CD4-positive, alpha-beta T cell (primary cell): ENCODE measurements at regions not wholly inside any gene's neighbourhood (a gene's known extent, or its start where the extent isn't known, plus 50 kb on each side); places are given as distances from the start of the nearest gene placed in this dataset.

Source experiments
- ATAC-seq: fragments of 200-7000 bp; cut with Tn5 transposase; one replicate; pipeline ENCODE4 v1.10.0; 2022; ENCODE audit warnings: mild to moderate bottlenecking; ENCODE audit not compliant: poor library complexity
- CTCF ChIA-PET: fragments of 350-600 bp; sonication (Branson Sonifier 250); formaldehyde crosslinking; loops from one replicate; lab custom pipeline; 2021; ENCODE audit warnings: antibody characterized with exemption, inconsistent platforms; lab: Charles Lee
- POLR2A ChIA-PET: fragments of 350-600 bp; sonication (Branson Sonifier 250); formaldehyde crosslinking; loops from one replicate; lab custom pipeline; 2021; ENCODE audit warnings: antibody characterized with exemption, inconsistent platforms; lab: Charles Lee
- DNase-seq, 14 experiments: peaks; one replicate each; pipeline ENCODE4 v3.0.0-alpha.2; 2013 to 2020; ENCODE audit warnings: mixed read lengths in 2 of 14
- H3K27ac ChIP-seq, 2 donors: one replicate each; pipeline versions ENCODE4 v1.5.1 to v1.7.0; 2013; ENCODE audit warnings: low read length in 2 of 2, low read depth in 1 of 2, mild to moderate bottlenecking in 1 of 2
- H3K27me3 ChIP-seq, 2 experiments: 1 replicate in 1 of 2; 2 replicates in 1 of 2; pipeline versions ENCODE4 v1.6.1 to v1.7.0; 2013; ENCODE audit warnings: low read length in 2 of 2, control low read depth in 1 of 2, mild to moderate bottlenecking in 1 of 2, moderate library complexity in 1 of 2; ENCODE audit not compliant: insufficient read depth in 2 of 2, control insufficient read depth in 1 of 2
- H3K36me3 ChIP-seq: one replicate; pipeline ENCODE4 v1.6.1; 2013; ENCODE audit warnings: low read length, control low read depth; ENCODE audit not compliant: insufficient read depth
- H3K4me1 ChIP-seq: one replicate; pipeline ENCODE4 v1.6.1; 2013; ENCODE audit warnings: low read length, control low read depth; ENCODE audit not compliant: insufficient read depth
- H3K4me3 ChIP-seq: one replicate; pipeline ENCODE4 v1.5.1; 2013; ENCODE audit warnings: mild to moderate bottlenecking, low read length, moderate library complexity
- H3K9me3 ChIP-seq, 2 experiments: 1 replicate in 1 of 2; 2 replicates in 1 of 2; pipeline versions ENCODE4 v1.6.1 to v1.7.0; 2013; ENCODE audit warnings: low read length in 2 of 2, mild to moderate bottlenecking in 2 of 2, control low read depth in 1 of 2, moderate library complexity in 1 of 2; ENCODE audit not compliant: control insufficient read depth in 1 of 2, insufficient read depth in 1 of 2
- H3K27ac Mint-ChIP-seq: one replicate; pipeline ENCODE4 v1.8.0; 2020; ENCODE audit warnings: mixed read lengths
- H3K27me3 Mint-ChIP-seq: one replicate; pipeline ENCODE4 v1.8.0; 2021; ENCODE audit warnings: mixed read lengths
- H3K36me3 Mint-ChIP-seq: one replicate; pipeline ENCODE4 v1.8.0; 2021; ENCODE audit warnings: low read depth, mixed read lengths
- H3K4me1 Mint-ChIP-seq: one replicate; pipeline ENCODE4 v1.8.0; 2021; ENCODE audit warnings: low read depth, mixed read lengths
- H3K4me3 Mint-ChIP-seq: one replicate; pipeline ENCODE4 v1.8.0; 2020; ENCODE audit warnings: mild to moderate bottlenecking, mixed read lengths
- H3K9me3 Mint-ChIP-seq: one replicate; pipeline ENCODE4 v1.8.0; 2020; ENCODE audit warnings: mixed read lengths
- intact Hi-C, 2 experiments: fragments of 100-400 bp; cut with DNase I in 1 of 2; cut with micrococcal nuclease in 1 of 2; formaldehyde crosslinking; loops; one replicate each; pipeline versions ENCODE4 v1.15.1 to v1.9.0; 2023 to 2025; cut with DNase I, micrococcal nuclease
- TF ChIP-seq, protein P1 (sequence below): fragments of 200-600 bp; IDR thresholded peaks from one replicate; pipeline ENCODE4 v1.8.0; 2022; ENCODE audit warnings: antibody characterized with exemption, mild to moderate bottlenecking

DNA sequence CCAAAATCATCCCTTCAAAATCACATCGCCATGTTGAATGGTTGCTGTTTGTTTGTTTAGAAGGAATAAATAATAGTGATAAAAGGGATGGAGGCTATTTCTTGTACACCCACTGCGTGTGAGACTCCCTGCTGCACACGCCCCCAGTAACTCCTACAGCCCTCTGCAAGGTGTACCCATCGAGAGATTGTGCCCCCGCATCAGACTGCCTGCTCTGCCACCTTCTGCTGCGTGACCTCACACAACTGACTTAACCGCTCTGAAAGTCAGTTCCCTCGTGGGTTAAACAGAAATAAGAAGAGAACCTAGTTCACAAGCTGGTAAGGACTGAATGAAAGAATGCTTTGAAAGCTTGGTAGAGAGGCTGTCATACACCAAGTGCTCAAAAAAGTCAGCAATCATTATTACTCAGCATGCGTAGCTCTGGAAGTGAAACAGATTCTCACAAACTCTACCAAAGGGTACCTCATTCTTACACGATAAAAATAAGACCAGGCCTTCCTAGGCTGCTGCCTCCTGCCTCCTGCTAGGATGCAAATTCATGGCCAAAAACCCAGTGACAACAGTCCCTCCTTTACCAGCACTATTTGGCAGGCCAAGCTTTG lies 147.1 kb downstream of the CPEB2 start:
- CTCF ChIA-PET, result interaction anchor here (0.5 kb wide), 1 partner anchor 23 kb away, joined by 3 read pairs; no protein-coding TSS in a partner anchor
- H3K27ac Mint-ChIP-seq, result no peak overlapping the region
- no peak overlapping the region for H3K27ac ChIP-seq

GRCh38 chr4:15149839-15150592 lies 147.7 kb downstream of the CPEB2 start:
- no peaks in the 10 kb centered on the region for H3K4me1 Mint-ChIP-seq
- CTCF ChIA-PET, result no interaction called here

More for the DNA sequence above, 147.1 kb downstream of the CPEB2 start:
- H3K9me3 Mint-ChIP-seq, result no peaks in the 10 kb centered on the region
- POLR2A ChIA-PET, result no interaction called here
- no peaks in the 10 kb centered on the region for H3K36me3 Mint-ChIP-seq
- no peaks in the 10 kb centered on the region for H3K36me3 ChIP-seq
- no peaks in the 10 kb centered on the region for H3K9me3 ChIP-seq
- TF ChIP-seq, protein P1, sequence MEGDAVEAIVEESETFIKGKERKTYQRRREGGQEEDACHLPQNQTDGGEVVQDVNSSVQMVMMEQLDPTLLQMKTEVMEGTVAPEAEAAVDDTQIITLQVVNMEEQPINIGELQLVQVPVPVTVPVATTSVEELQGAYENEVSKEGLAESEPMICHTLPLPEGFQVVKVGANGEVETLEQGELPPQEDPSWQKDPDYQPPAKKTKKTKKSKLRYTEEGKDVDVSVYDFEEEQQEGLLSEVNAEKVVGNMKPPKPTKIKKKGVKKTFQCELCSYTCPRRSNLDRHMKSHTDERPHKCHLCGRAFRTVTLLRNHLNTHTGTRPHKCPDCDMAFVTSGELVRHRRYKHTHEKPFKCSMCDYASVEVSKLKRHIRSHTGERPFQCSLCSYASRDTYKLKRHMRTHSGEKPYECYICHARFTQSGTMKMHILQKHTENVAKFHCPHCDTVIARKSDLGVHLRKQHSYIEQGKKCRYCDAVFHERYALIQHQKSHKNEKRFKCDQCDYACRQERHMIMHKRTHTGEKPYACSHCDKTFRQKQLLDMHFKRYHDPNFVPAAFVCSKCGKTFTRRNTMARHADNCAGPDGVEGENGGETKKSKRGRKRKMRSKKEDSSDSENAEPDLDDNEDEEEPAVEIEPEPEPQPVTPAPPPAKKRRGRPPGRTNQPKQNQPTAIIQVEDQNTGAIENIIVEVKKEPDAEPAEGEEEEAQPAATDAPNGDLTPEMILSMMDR, result no peak
- no peak overlapping the region for H3K4me3 ChIP-seq
- H3K27me3 Mint-ChIP-seq, result peaks cover 12% of the 10 kb centered on the region
- H3K27me3 ChIP-seq, result peaks cover 0 to 4% of the 10 kb centered on the region in 2 experiments
- ATAC-seq, result no peak
- DNase-seq, result no peak
- intact Hi-C loops, result no loop called here
- H3K4me1 ChIP-seq, result no peaks in the 10 kb centered on the region
- no peak overlapping the region for H3K4me3 Mint-ChIP-seq
- H3K4me1 Mint-ChIP-seq, result no peaks in the 10 kb centered on the region

GRCh38 chr4:15150631-15151030 lies 148.3 kb downstream of the CPEB2 start:
- Mint-ChIP-seq H3K27ac (no peak overlapping the region), H3K27me3 (peaks cover 12% of the 10 kb centered on the region), H3K36me3 (no peaks in the 10 kb centered on the region), H3K4me3 (no peak overlapping the region), H3K4me1 (no peaks in the 10 kb centered on the region), H3K9me3 (peaks cover 3% of the 10 kb centered on the region)
- H3K27ac ChIP-seq, result no peak overlapping the region
- no peak overlapping the region for H3K4me3 ChIP-seq
- TF ChIP-seq, protein P1, result no peak
- ATAC-seq (no peak), DNase-seq (no peak)
- POLR2A ChIA-PET, result no interaction called here
- CTCF ChIA-PET, result no interaction called here
- no peaks in the 10 kb centered on the region for H3K36me3 ChIP-seq
- no peaks in the 10 kb centered on the region for H3K4me1 ChIP-seq
- intact Hi-C loops, result no loop called here
- no peaks in the 10 kb centered on the region for H3K9me3 ChIP-seq
- peaks cover 0 to 4% of the 10 kb centered on the region in 2 experiments for H3K27me3 ChIP-seq

More at GRCh38 chr4:15149839-15150592, 147.7 kb downstream of the CPEB2 start:
- no peak overlapping the region for H3K4me3 ChIP-seq
- H3K4me1 ChIP-seq, result no peaks in the 10 kb centered on the region
- intact Hi-C loops, result no loop called here
- DNase-seq (no peak), ATAC-seq (no peak)
- Mint-ChIP-seq H3K27me3 (peaks cover 12% of the 10 kb centered on the region), H3K27ac (no peak overlapping the region), H3K4me3 (no peak overlapping the region), H3K36me3 (no peaks in the 10 kb centered on the region), H3K9me3 (no peaks in the 10 kb centered on the region)
- TF ChIP-seq, protein P1, result no peak
- POLR2A ChIA-PET, result no interaction called here
- H3K9me3 ChIP-seq, result no peaks in the 10 kb centered on the region
- H3K27ac ChIP-seq, result no peak overlapping the region
- no peaks in the 10 kb centered on the region for H3K36me3 ChIP-seq
- peaks cover 0 to 4% of the 10 kb centered on the region in 2 experiments for H3K27me3 ChIP-seq
